Stimulated activated CD4-positive, alpha-beta T cell treated with anti-CD3 and anti-CD28 coated beads, Interleukin-15, amount 100 ng/mL, for 48 hours (primary cell): ENCODE measurements at regions not wholly inside any gene's neighbourhood (a gene's known extent, or its start where the extent isn't known, plus 50 kb on each side); places are given as distances from the start of the nearest gene placed in this dataset.

Source experiments
- DNase-seq, 2 donors: peaks; one replicate each; pipeline ENCODE4 v3.0.0-alpha.2; 2020; ENCODE audit warnings: low read depth in 2 of 2

- no peak for DNase-seq
Observed at GRCh38 chr20:60474385-60474910, 516.2 kb downstream of the CDH26 start.

DNA sequence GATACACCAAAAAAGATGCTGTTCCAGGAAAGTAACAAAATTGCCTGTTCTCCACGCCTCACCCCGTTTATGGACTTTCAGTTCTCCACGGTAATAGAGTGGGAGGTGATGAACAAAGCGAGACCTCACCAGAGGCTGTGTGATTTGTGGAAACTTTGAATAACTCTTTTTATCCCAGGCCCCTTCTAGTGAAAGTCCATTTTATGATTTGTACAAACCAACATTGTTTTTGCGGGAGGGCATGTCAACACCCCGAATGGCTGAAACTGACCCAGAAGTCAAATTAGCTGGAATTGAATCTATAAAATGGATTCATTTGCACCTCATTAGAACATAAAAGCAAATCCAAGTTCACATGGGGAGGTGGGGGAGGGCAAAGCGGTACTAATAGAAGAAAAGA lies 517.8 kb downstream of the CDH26 start:
- DNase-seq: no peak

DNA sequence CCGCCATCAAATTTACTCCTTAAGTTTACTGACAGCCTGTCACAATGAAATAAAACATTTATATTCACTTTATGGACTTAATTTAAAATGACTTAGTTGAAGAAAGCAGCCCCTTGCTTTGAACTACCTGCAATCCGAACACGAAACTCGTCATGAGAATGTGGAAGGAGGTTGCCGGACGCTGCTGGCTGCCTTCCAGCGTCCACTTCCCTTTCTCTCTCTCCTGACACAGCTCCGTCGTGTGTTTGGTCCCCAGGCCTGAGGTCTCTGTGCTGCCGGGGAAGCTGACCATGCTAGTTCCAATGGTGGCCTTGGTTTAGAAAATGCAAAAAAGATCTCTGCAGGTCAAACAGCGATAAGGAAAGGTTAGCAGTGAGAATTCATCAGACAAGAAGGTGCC lies 519.7 kb downstream of the CDH26 start:
- no peak for DNase-seq

GRCh38 chr20:60478533-60478932 lies 520.3 kb downstream of the CDH26 start:
- no peak for DNase-seq

DNA sequence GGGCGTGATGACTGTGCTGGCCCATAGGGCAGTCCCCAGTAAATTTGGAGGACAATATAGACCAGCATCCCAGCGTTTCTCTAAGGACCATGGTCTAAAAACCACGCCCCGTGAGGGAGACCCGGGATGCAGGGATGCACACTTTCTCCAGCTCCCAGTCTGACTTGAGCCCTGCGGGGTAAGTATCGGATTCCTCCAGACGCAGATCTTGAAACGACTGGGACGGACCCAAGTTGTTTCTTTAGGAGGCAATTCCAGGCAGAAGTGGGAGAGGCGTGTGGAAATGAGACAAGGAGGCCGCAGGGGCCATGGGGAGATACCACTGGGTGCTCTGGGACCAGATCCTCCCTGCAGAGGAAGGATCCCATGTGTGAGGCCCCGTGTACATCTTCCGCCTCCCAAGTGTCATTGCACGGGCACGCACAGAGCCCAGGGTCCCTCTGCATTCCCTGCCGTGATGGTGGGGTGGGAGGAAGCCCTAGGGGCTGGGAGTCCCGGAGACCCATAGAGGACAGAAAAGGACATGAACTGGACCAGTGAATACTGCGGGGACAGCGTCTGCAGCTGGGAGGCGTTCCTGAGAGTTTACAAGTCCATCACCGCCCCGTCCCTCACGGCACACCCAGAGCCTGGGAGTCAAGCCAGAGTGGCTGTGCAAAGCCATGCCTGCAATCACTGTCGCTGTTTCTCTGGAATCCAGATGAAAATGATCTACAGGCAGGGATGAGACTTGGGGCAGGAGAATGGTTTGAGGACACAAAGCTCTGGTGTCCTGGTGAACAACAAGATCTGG lies 522.9 kb downstream of the CDH26 start:
- DNase-seq: no peak

DNA sequence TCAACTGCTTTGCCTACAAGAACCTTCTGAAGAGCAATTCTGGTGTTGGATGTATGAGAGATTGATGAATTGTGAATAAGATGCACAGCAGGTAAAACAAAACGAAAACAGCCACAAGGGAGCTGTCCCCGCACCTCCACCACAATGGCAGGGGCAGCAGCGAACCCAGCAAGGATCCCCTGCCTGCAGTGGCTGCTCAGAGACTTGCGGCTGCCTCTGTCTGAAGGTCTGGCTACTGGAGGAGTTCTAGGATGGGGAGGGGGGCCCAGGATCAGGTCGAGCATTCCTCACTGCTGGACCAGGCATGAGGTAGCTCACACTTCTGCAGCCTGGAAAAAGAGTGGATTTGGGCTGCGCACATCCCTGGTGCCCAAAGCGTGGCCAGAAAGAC lies 523.5 kb downstream of the CDH26 start:
- DNase-seq: no peak

- DNase-seq: no peak
Observed at GRCh38 chr20:60482221-60483008, 524.2 kb downstream of the CDH26 start.

DNA sequence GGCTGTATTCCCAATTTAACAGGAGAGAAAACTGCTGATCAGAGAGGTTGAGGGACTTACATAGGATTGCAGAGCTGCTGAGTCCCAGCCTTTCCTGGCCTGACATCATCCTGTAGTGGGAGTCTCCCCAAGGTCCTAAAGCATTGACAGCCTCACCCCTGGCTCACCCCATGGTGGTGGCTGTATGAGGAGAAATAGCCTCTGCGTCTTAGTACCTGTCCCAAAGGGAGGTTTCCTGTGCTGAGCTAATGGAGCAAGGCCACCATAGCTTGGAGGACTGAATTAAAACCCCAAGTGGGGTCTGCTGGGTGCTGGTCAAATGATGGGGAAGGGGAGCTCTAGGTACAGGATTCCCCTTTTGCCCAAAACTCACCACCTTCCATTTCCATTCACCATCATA lies 525.1 kb downstream of the CDH26 start:
- no peak for DNase-seq

DNA sequence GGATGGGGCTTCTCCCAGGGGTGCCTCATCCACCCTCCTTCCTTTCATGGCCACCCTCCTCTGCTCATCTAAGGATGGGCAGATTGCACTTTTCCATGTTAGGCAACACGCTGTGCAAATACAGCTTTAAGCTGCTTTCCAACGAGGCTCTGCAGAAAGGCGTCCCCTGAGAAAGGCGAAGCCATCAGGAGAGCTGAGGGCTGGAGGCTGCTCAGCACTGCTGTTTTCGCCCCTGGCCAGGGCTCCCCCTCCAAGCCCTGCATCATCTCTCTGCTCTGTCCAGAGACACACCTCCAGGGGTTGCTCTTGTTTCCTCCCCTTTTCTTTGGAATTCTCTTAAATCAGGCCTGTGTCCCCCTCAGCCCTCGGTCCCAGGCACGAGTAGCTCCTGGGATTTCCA lies 526.1 kb downstream of the CDH26 start:
- no peak for DNase-seq

- no peak for DNase-seq
Observed at GRCh38 chr20:60485012-60485760, 527.0 kb downstream of the CDH26 start.

DNA sequence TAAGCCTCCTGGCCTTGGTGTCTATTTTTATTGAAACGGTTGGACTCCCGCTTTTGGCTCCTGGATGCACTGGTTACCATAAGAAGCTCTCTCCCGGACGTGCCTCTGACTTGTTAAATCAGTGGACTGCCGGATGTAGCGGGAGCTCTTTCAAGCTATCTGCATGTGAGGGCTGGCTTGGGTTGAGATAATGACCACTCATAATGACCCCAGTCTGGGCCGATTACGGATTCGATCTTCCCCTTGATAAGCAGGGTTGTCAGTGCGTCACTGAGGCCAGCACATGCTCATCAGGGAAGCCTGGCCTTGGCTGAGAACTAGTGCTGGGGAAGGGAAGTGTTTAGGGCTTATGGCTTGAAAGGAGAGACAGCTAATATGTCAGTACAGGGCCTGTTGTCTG lies 528.1 kb downstream of the CDH26 start:
- DNase-seq: no peak

- DNase-seq: no peak
Observed at GRCh38 chr20:60486937-60487336, 528.7 kb downstream of the CDH26 start.

DNA sequence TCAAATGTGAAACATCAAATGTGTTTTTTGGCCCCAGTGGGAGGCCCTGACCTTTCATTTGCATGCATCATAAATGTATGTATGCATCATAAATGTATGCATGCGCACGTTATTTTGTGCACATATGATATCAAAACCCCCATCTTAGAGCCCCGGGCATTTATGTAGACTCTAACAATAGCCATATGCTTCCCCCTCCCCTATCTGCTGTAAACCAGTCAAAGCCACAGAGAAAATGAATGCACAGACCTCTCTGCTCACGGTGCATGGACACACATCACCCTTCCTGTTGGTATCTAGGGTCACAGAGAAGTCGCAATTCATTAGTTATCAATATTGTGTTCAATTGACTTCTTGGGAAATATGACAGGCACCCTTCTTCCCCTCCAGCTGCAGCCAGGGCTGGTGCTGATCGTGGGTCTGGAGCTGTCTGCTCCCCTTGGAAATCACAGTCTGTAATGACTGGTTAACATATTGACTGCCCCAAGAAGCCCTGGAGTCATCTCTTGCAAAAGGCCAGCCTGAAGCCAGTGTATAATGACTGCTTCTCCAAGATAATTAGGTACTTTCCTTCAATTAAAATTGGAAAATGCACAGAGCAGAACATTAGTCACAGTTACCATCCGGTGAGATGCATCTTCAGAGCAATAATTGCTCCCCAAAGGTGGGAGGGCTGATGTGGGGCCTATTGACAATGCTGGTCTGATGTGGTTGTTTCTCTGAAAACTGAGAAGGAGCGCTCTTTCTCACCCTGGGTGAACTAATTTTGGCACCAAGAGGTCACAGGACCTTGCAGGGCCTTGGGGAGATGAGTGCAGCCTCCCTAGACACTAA lies 532.2 kb downstream of the CDH26 start:
- DNase-seq: no peak

- no peak for DNase-seq
Observed at GRCh38 chr20:60491051-60491581, 532.9 kb downstream of the CDH26 start.

DNA sequence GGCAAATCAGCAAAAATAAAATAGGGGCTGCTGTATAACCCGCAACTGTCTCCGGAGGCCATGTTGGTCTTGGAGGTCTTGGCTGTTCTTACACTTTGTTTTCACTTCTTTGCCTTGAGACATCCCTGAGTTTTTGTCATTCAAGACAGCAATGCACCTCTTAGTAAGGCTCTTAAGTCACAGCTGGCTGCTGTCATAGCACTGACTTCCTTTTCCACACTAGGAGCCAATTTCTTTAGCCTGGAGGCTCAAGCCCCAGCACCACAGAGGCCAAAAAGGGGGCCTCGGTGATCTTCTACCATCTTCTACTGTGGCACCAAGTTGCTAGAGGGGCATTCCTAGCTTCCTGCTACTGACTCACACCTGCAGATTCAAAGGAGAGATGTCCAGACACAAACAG lies 536.3 kb downstream of the CDH26 start:
- DNase-seq: no peak

DNA sequence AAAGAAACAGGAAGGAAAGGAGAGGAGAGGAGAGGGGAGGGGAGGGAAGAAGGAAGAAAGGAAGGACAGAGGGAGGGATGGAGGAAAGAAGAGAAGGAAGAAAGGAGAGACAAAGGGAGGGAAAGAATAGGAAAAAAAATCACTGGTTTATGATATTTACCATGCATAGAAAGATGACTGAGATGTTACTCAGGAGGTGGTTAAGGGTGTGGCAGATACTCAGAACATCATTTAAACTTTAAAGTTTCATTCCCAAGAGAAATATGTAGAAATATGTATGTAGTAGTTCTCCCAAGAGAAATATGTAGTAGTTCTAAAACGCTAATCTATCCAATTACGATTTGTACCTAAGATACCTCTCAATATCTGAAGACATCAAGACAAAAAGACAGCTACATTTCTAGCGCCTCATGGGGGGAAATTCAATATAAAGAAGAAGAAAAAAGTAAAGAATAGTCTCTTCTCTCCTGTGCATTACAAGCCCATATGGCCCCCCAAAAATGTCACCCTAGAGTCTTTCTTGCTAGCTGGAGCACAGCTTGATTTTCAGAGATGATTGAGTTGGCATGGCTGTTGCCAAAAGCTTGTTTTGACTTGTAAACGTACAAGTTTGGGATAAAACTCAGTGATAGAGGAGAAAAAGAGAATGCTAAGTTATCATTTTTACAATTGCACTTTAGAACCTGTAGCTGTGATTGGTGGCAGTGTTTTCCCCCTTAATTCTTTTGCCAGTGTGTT lies 539.2 kb downstream of the CDH26 start:
- no peak for DNase-seq

DNA sequence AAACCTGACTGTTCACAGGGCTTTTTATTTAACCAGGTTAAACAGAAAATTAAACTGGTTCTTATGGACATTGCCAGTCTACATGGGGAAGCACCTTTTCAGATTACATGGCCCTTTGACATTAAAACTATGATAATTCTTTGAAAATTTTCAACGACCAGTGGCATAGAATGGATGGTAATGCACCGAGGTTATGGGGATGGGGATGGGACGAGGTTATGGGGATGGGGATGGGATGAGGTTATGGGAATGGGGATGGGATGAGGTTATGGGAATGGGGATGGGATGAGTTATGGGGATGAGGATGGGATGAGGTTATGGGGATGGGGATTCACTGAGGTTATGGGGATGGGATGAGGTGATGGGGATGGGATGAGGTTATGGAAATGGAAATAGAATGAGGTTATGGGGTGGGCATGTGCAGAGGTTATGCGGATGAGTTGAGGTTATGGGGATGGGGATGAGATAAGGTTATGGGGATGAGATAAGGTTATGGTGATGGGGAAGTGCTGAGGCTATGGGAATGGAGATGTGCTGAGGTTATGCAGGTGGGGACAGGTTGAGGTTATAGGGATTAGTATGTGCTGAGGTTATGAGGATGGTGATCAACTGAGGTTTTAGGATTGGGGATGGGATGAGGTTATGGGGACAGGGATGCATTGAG lies 541.9 kb downstream of the CDH26 start:
- DNase-seq: no peak

DNA sequence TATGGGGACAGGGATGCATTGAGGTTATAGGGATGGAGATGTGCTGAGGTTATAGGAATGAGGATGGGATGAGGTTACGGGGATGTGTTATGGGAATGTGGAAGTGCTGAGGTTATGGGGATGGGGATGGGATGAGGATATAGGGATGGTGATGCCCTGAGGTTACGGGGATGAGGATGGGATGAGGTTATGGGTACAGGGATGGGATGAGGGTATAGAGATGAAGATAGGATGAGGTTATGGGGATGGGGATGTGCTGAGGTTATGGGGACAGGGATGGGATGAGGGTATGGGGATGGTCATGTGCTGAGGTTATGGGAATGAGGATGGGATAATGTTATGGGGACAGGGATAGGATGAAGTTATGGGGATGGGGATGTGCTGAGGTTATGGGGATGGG lies 542.8 kb downstream of the CDH26 start:
- DNase-seq: no peak

DNA sequence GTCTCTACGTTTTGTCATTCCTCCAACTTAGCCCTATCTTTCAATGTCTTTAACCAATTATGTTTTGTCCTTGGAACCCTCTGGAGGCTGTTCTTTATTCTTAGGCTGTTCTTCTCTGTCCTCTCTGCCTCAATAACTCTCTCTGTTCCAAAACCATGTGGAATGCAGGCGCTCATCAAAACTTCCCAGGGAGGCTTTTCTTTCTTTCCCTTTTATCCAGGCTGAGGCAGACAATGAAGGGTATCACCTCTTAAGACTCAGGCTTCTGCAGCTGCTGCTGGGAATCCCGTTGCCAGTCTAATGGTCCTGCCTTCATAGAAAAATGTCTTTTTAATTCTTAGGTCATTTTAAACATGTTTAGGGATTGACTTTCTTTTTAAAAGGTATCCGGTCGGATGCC lies 544.7 kb downstream of the CDH26 start:
- DNase-seq: no peak

GRCh38 chr20:60505423-60505822 lies 547.2 kb downstream of the CDH26 start:
- no peak for DNase-seq
